Choroid plexus epithelial cell (primary cell): ENCODE measurements at regions not wholly inside any gene's neighbourhood (a gene's known extent, or its start where the extent isn't known, plus 50 kb on each side); places are given as distances from the start of the nearest gene placed in this dataset.

ENCODE experiments used
- DNase-seq: peaks from one replicate; pipeline ENCODE4 v3.0.0-alpha.2; 2010; ENCODE audit warnings: low read depth
- H3K4me3 ChIP-seq: 2 replicates; pipeline ENCODE4 v1.5.1; 2011; ENCODE audit warnings: low read depth, mild to moderate bottlenecking, control low read depth, low read length, moderate library complexity
- TF ChIP-seq, protein P1 (sequence below): conservative IDR thresholded peaks from 2 replicates; pipeline ENCODE4 v1.5.1; 2011; ENCODE audit warnings: low read depth, mild to moderate bottlenecking, control low read depth, inconsistent platforms, low read length, moderate library complexity

DNA sequence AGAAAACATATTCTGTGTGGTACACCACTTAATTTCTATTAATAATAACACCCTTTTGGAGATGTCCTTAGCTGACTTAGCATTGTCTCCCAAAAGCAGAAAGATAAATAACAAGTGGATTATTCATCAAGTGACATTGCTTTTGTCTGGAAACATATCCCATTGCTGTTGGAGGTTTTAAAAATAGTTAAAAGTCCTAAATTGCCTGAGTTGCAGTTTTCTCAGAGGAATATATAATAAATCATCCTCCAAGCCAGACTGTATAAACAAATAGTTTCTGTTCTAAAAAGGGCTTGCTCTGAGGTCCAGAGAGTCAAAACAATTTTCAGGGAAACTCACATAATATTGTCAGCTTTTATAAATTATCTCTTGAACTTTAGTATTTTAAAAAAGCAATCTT, 60.4 kb upstream of the CD96 start:
- TF ChIP-seq, protein P1, sequence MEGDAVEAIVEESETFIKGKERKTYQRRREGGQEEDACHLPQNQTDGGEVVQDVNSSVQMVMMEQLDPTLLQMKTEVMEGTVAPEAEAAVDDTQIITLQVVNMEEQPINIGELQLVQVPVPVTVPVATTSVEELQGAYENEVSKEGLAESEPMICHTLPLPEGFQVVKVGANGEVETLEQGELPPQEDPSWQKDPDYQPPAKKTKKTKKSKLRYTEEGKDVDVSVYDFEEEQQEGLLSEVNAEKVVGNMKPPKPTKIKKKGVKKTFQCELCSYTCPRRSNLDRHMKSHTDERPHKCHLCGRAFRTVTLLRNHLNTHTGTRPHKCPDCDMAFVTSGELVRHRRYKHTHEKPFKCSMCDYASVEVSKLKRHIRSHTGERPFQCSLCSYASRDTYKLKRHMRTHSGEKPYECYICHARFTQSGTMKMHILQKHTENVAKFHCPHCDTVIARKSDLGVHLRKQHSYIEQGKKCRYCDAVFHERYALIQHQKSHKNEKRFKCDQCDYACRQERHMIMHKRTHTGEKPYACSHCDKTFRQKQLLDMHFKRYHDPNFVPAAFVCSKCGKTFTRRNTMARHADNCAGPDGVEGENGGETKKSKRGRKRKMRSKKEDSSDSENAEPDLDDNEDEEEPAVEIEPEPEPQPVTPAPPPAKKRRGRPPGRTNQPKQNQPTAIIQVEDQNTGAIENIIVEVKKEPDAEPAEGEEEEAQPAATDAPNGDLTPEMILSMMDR = no peak
- no peak for DNase-seq
- H3K4me3 ChIP-seq = no peak overlapping the region

DNA sequence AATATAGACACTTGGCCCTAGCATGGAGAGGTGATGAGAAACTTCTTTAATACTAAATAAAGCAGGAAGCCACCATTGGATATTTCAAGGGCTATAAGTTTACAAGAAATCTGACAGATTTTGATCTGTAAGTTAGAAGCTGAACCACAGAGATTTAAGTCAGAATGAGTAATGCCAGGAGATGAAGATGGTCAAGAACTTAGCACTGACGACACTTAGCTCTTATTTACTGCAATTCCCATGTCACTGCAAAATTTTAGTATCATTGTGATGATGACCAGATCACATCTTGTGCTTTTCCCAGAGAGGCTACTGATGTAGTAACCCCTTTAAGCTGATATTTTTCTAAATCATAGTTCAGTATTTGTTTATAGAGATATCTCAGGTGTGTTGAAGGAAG, 59.4 kb upstream of the CD96 start:
- DNase-seq = no peak
- TF ChIP-seq, protein P1 = no peak
- no peak overlapping the region for H3K4me3 ChIP-seq

DNA sequence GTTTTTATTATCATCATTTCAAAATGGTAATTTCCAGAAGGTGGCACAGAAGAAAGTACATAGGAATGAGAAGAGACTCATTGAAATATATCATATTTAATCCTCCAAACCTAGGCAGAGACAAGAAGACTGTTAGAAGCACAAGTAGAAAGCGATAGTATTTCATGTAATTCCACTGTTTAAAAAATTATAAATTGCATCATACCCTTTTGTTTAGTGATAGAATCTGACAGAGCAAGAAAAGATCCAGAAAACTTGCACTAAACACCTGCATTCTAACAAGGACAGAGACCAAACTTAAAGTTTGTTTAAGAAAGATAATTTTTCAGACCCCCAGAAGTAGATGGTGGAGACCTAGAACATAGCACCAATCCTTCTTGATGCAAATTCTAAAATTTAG, 56.9 kb upstream of the CD96 start:
- no peak overlapping the region for H3K4me3 ChIP-seq
- DNase-seq = no peak
- TF ChIP-seq, protein P1 = no peak
